HCT116 (cell line): ENCODE measurements at regions not wholly inside any gene's neighbourhood (a gene's known extent, or its start where the extent isn't known, plus 50 kb on each side); places are given as distances from the start of the nearest gene placed in this dataset.

Experiments used
- ATAC-seq: fragments of 200-7000 bp; cut with Tn5 transposase; 2 replicates; pipeline ENCODE4 v1.9.1; 2020; ENCODE audit warnings: mild to moderate bottlenecking, moderate library complexity
- BruUV-seq: library from RNA; stranded (reverse); fragments of 400-500 nt; replicated peaks from 2 replicates; lab custom pipeline; 2021; lab: Mats Ljungman, UMichigan
- CTCF ChIA-PET: fragments of 300-600 bp; sonication (Branson Sonifier 250); formaldehyde crosslinking; loops from one replicate; lab custom pipeline; 2021; ENCODE audit warnings: antibody characterized with exemption; lab: Charles Lee
- POLR2A ChIA-PET: fragments of 300-600, 350-600 bp; sonication (Branson Sonifier 250); formaldehyde crosslinking; loops from one replicate; lab custom pipeline; 2021; ENCODE audit warnings: antibody characterized with exemption; lab: Charles Lee
- RAD21 ChIA-PET, 2 experiments: fragments of 300-600 bp; sonication (Branson Sonifier 250); formaldehyde crosslinking; loops; one replicate each; lab custom pipeline; 2023; ENCODE audit warnings: low total read pairs in 2 of 2; ENCODE audit not compliant: uncharacterized antibody in 2 of 2, unreplicated experiment in 2 of 2, low non-redundant PET in 1 of 2; lab: Charles Lee
- DNase-seq: peaks from one replicate; pipeline ENCODE4 v3.0.0-alpha.2; 2010; ENCODE audit warnings: low read depth, low spot score
- H2AFZ ChIP-seq: fragments of 200-600 bp; shearing (Covaris generic), sonication (generic); 2 replicates; pipeline ENCODE4 v1.6.1; 2017; ENCODE audit warnings: low read depth, mixed run types, mixed read lengths, antibody characterized with exemption, low read length; ENCODE audit not compliant: poor library complexity, severe bottlenecking
- H3K27ac ChIP-seq: 2 replicates; pipeline ENCODE4 v1.5.1; 2012; ENCODE audit warnings: low read depth, low read length
- H3K27me3 ChIP-seq: fragments of 200-600 bp; sonication (generic); 2 replicates; pipeline ENCODE4 v1.6.1; 2016; ENCODE audit warnings: mixed run types, low read length, mixed read lengths; ENCODE audit not compliant: insufficient read depth
- H3K36me3 ChIP-seq, 2 experiments: fragments of 200-500 bp in 1 of 2; fragments of 200-600 bp in 1 of 2; sonication (Bioruptor generic) in 1 of 2; sonication (generic) in 1 of 2; 2 replicates each; pipeline versions ENCODE4 v1.5.1 to v1.6.1; 2014 to 2016; ENCODE audit warnings: low read length in 2 of 2, inconsistent platforms in 1 of 2, mixed read lengths in 1 of 2, mixed run types in 1 of 2; ENCODE audit not compliant: insufficient read depth in 2 of 2, control insufficient read depth in 1 of 2
- H3K4me1 ChIP-seq, 2 experiments: fragments of 200-600 bp in 1 of 2; sonication (generic) in 1 of 2; 2 replicates each; pipeline versions ENCODE4 v1.5.1 to v1.6.1; 2012 to 2017; ENCODE audit warnings: low read length in 2 of 2, inconsistent platforms in 1 of 2, mild to moderate bottlenecking in 1 of 2, mixed read lengths in 1 of 2, mixed run types in 1 of 2, moderate library complexity in 1 of 2; ENCODE audit not compliant: insufficient read depth in 2 of 2, control insufficient read depth in 1 of 2
- H3K4me2 ChIP-seq: fragments of 200-600 bp; sonication (generic); 2 replicates; pipeline ENCODE4 v1.6.1; 2017; ENCODE audit warnings: mixed run types, low read length, mixed read lengths
- H3K4me3 ChIP-seq, 2 experiments: fragments of 200-600 bp in 1 of 2; sonication (generic) in 1 of 2; replicated peaks in 1 of 2; 2 replicates each; pipeline ENCODE4 v1.5.1; 2011 to 2016; ENCODE audit warnings: low read length in 2 of 2, control low read depth in 1 of 2, low read depth in 1 of 2, mild to moderate bottlenecking in 1 of 2, mixed read lengths in 1 of 2, mixed run types in 1 of 2
- H3K79me2 ChIP-seq: fragments of 200-600 bp; sonication (generic); 2 replicates; pipeline ENCODE4 v1.6.1; 2017; ENCODE audit warnings: mild to moderate bottlenecking, mixed run types, low read length, moderate library complexity, mixed read lengths; ENCODE audit not compliant: insufficient read depth
- H3K9ac ChIP-seq: fragments of 200-600 bp; sonication (generic); 2 replicates; pipeline ENCODE4 v1.6.1; 2016; ENCODE audit warnings: low read length, mixed read lengths
- H3K9me2 ChIP-seq: fragments of 200-600 bp; sonication (generic), shearing (Covaris generic); 2 replicates; pipeline ENCODE4 v1.6.1; 2017; ENCODE audit warnings: mixed run types, mild to moderate bottlenecking, moderate library complexity; ENCODE audit not compliant: insufficient read depth
- H3K9me3 ChIP-seq, 2 experiments: fragments of 200-500 bp in 1 of 2; fragments of 200-600 bp in 1 of 2; sonication (Bioruptor generic) in 1 of 2; sonication (generic) in 1 of 2; 2 replicates each; pipeline ENCODE4 v1.6.1; 2014 to 2017; ENCODE audit warnings: low read length in 2 of 2, mixed read lengths in 2 of 2, inconsistent platforms in 1 of 2, low read depth in 1 of 2, mild to moderate bottlenecking in 1 of 2, mixed run types in 1 of 2, moderate library complexity in 1 of 2; ENCODE audit not compliant: control insufficient read depth in 1 of 2, insufficient read depth in 1 of 2
- H4K20me1 ChIP-seq: fragments of 200-600 bp; sonication (generic), shearing (Covaris generic); 2 replicates; pipeline ENCODE4 v1.6.1; 2017; ENCODE audit warnings: mixed run types, mild to moderate bottlenecking, moderate library complexity; ENCODE audit not compliant: insufficient read depth
- CEBPB ChIP-seq: IDR thresholded peaks from 2 replicates; pipeline ENCODE4 v1.6.1; 2012; ENCODE audit warnings: low read depth
- EGR1 ChIP-seq: IDR thresholded peaks from 2 replicates; pipeline ENCODE4 v1.6.1; 2012; ENCODE audit warnings: low read depth
- ELF1 ChIP-seq: IDR thresholded peaks from 2 replicates; pipeline ENCODE4 v1.6.1; 2012; ENCODE audit warnings: low read depth, borderline replicate concordance
- FOSL1 ChIP-seq: IDR thresholded peaks from 2 replicates; pipeline ENCODE4 v1.6.1; 2012; ENCODE audit warnings: low read depth
- SIN3A ChIP-seq: IDR thresholded peaks from 2 replicates; pipeline ENCODE4 v1.6.1; 2012; ENCODE audit warnings: low read depth
- TCF7L2 ChIP-seq: IDR thresholded peaks from 2 replicates; pipeline ENCODE4 v1.7.0; 2011; ENCODE audit warnings: borderline replicate concordance, inconsistent platforms; ENCODE audit not compliant: insufficient read depth, insufficient read length; ENCODE audit errors: extremely low read depth
- intact Hi-C: fragments of 100-400 bp; cut with micrococcal nuclease; formaldehyde crosslinking; loops from 2 replicates; pipeline ENCODE4 v1.10.0; 2022
- TF ChIP-seq, protein P1 (sequence below), 3 experiments: fragments of 200-600 bp in 1 of 3; sonication (generic) in 1 of 3; IDR thresholded peaks in 2 of 3; conservative IDR thresholded peaks in 1 of 3; 2 replicates each; pipeline ENCODE4 v1.5.1; 2012 to 2017; ENCODE audit warnings: low read depth in 2 of 3, low read length in 2 of 3, antibody characterized with exemption in 1 of 3, borderline replicate concordance in 1 of 3, control low read depth in 1 of 3, mild to moderate bottlenecking in 1 of 3, mixed read lengths in 1 of 3, mixed run types in 1 of 3, moderate library complexity in 1 of 3; ENCODE audit not compliant: insufficient read depth in 1 of 3

- CTCF ChIA-PET, result interaction anchor here (1.4 kb wide), 1 partner anchor 30 kb away, joined by 7 read pairs; no protein-coding TSS in a partner anchor
- DNase-seq (peak; percentile 58), ATAC-seq (peak; percentile 94)
- Histone ChIP-seq H3K4me2 (peak overlapping the region; percentile 65), H3K4me3 (peak overlapping the region in 1 of 2 experiments; percentile 27; a peak in 2 of 4 replicates), H3K4me1 (peaks cover 3 to 13% of the 10 kb centered on the region in 2 experiments; a peak in 3 of 4 replicates), H3K36me3 (no peaks in the 10 kb centered on the region), H4K20me1 (no peaks in the 10 kb centered on the region), H3K27ac (no peak overlapping the region), H3K9me3 (no peaks in the 10 kb centered on the region), H2AFZ (peak overlapping the region; percentile 95), H3K9me2 (no peaks in the 10 kb centered on the region), H3K9ac (no peak overlapping the region), H3K79me2 (no peaks in the 10 kb centered on the region), H3K27me3 (no peaks in the 10 kb centered on the region)
- BruUV-seq, result no TSS peak
- TF ChIP-seq SIN3A, result no peak
- no peak for TF ChIP-seq FOSL1
- TF ChIP-seq, protein P1, sequence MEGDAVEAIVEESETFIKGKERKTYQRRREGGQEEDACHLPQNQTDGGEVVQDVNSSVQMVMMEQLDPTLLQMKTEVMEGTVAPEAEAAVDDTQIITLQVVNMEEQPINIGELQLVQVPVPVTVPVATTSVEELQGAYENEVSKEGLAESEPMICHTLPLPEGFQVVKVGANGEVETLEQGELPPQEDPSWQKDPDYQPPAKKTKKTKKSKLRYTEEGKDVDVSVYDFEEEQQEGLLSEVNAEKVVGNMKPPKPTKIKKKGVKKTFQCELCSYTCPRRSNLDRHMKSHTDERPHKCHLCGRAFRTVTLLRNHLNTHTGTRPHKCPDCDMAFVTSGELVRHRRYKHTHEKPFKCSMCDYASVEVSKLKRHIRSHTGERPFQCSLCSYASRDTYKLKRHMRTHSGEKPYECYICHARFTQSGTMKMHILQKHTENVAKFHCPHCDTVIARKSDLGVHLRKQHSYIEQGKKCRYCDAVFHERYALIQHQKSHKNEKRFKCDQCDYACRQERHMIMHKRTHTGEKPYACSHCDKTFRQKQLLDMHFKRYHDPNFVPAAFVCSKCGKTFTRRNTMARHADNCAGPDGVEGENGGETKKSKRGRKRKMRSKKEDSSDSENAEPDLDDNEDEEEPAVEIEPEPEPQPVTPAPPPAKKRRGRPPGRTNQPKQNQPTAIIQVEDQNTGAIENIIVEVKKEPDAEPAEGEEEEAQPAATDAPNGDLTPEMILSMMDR (IDR thresholded peaks at IDR 0.05 in 2 of 3, conservative IDR thresholded peaks at IDR 0.05 in 1 of 3; ENCODE audit: borderline replicate concordance in 1 of 3, insufficient read depth in 1 of 3, low read depth in 2 of 3, low read length in 2 of 3), result 0 out of 6 replicates have a peak, but pooled peaks of 2 of the 3 experiments have one; percentile 11 to 19
- no peak for TF ChIP-seq CEBPB
- peak; percentile 78 for TF ChIP-seq ELF1
- peak; percentile 82 for TF ChIP-seq EGR1
- peak; percentile 59 for TF ChIP-seq TCF7L2
- POLR2A ChIA-PET, result no interaction called here
- RAD21 ChIA-PET, result no interaction called here
- intact Hi-C loops, result loop anchor here (2.0 kb wide), 1 partner anchor 56 kb away; the partner anchor contains the start of gene LMTK2
Observed at GRCh38 chr7:98051118-98051744, 55.4 kb upstream of the LMTK2 start.
